Non-pigmented ciliary epithelial cell (primary cell): ENCODE measurements at regions not wholly inside any gene's neighbourhood (a gene's known extent, or its start where the extent isn't known, plus 50 kb on each side); places are given as distances from the start of the nearest gene placed in this dataset.

Experiments
- DNase-seq: peaks from one replicate; pipeline ENCODE4 v3.0.0-alpha.2; 2010; ENCODE audit warnings: low read depth

DNA sequence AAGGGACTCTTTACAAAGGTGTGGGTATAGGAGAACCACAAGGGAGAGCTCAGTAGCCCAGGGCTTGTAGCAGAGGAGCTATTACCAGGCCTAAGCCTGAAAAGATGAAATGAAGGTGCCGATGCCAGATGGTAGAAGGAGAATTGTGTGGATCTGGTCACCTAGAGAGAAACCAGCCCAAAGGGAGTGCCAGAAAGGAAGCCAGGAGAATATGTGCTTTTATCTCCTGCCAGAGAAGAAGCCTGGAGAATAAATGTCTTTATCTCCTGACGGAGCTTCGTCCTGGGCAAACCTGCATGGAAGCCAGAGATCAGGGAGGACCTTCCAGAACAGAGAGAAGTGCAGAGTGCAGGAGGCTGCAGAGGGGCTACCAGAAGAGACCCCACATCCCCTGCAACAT is 142.6 kb downstream of the MED10 start:
- DNase-seq: no peak

DNA sequence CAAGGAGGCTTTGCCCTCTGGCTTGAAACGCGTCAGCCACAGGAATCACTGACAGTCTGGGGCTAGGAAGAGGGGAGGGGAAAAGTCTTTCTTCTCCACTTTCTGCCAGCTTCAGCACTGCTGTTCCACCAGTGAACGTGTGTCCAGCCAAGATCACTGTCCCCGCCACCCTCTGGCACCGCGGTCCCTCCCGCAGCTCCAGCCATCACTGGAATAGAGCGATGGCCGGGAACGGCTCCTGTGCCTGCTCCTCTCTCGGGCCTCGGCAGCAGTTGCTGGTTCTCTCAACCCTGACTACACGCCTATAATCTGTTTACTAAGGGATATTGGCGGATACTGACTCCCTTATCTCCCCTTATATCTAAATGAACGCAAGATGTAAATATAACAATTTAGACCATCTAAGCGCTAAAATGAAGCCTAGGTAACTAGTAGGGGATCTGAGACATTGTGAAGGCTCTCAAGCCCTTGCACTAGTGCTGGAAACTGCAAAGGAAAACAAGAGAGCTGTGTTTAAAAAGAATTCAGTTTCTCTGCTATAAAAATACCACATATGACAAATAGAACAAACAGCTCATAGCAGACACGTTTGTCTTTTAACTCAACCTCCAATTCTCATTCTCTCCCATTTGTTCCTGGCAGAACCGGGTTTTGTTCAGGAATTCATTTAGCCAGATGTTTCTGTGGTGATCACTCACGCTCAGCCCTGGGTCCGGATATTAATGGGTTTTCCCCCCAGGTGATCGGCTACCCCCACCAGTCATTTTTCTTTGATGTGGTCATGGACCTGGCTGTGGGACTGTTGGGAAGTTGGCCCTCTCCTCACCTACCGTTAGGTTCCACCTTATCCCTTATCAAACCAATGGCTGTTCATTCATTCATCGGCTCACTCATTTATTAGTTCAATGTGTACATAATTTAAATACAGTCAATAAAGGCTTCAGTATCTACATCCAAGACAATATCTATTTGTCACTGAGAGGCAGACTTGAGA is 149.8 kb downstream of the MED10 start:
- no peak for DNase-seq

DNA sequence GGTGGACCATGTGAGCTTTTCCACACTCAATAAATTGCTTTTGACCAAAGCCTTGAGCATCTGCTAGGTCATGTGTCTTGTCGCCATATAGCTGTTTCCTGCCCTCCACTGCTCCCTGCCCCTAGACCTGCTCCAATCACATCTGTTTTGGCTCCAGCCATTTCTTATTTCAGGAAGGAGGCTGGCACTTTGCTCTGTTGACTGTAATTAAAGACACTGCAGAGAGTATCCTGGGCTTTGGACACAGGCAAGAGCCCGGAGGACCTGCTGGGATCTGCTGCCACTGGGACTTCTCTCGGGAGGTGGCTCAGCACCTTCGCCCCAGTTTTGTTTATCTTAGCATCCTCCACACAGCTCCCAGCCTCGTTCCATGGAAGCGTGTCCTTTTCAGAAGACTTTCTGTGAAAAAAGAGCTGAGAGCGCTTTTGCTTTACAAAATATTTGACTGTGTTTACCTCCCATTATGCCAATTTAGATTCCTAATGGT is 153.2 kb downstream of the MED10 start:
- DNase-seq: no peak

DNA sequence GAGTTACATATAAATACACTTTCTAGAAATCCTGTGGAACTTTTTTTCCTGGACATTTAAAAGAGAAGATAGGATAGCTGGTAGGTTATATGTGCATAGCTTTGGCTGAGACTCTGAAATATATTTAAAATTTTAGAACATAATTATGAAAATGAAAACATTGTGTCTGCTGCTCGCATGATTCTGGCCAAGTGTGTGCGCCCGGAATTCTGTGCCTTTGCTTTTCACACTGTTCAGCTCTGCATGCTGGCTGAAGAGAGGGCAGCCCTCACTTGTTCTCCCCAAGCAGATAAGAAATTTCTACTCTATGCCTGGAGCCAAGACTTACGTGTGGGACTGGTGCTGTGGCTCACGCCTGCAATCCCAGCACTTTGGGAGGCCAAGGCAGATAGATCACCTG is 153.9 kb downstream of the MED10 start:
- DNase-seq: no peak

DNA sequence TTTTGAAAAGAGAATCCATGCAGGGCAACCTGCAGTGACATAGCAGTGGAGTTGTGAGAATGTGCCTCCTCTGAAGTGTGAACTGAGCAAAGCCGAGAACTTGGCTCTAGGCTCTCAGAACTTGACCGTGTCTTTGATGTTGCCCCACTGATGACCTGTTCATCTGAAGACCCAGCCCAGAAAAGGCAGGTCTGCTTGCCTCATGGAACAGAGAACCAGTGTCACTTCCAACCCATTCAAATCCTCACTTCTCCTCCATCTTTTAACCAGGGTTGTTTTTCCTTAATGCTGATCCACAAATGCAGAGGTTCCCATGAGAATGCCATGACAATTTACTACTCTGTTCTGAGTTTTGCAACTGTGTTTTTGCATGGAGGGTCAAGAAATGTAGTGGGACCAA is 155.4 kb downstream of the MED10 start:
- DNase-seq: no peak

DNA sequence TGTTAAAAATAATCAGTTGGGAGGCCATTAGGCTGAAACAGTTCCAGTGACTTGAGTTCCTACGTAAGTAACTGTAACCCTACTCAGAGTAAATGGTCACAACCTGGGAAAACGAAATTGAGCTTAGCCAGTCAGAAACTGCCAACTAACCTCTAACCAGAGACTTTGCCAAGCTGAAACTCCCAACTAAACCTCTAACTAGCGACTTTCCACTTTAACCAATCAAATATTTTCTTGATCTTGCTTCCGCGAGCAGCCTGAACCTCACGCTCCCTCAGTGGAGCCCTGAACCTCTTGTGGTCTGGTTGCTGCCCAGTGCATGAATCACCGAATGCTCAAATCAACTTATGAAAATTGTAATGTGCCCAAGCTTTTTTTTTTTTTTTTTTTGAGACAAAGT is 156.2 kb downstream of the MED10 start:
- DNase-seq: no peak

DNA sequence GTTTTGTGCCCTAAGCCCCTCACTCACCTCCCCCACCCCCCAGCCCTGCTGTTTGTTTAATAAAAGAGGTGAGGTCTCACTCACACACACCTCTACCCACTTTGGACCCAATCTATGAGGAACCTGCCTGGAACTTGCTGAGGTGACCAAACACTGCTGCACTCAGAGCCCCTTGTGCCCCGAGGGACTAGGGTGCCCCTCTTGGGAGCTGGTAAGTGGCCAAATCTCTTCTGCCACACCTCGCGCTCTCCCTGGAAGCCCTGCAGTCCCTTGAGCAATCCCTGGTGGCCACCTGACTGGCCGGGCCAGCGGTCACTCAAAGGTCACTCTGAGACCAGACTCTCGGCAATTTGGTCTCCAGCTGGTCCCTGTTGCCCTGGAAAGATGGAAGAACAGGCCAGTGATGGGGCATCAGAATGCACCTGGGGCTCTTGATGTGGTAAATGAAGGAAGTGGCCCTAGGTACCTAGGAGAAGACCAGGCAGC is 157.2 kb downstream of the MED10 start:
- DNase-seq: no peak

DNA sequence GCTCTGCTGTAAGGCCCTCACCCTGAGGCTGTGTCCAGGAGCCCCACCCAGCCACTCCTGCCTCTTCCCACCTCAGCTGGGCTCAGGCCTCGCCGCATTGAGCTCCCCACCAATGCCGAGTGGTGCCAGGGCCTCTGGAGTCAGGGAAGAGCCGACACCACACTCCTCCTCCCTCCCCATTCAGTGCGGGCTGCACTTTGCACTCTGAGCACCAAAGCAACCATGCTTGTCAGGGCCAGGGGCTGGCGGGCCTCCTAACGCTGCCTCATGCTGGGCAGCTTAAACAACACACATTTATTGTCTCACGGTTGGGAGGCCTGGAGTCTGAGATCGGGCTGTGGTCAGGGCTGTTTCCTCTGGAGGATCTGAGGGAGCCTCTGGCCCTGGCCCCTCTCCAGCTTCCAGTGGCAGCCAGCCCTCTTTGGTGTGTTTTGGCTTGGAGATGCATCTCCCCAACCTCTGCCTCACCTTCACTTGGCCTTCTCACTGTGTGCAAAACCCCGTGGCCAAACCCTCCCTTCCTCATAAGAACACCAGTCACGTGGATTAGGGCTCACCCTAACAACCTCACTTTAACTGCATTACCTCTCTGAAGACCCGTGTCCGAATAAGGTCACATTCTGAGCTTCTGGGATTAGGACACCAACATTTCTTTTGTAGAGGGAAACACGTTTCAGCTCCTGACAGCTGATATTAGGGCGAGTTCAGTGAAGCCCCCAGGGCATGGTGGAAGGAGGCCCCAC is 157.8 kb downstream of the MED10 start:
- no peak for DNase-seq

DNA sequence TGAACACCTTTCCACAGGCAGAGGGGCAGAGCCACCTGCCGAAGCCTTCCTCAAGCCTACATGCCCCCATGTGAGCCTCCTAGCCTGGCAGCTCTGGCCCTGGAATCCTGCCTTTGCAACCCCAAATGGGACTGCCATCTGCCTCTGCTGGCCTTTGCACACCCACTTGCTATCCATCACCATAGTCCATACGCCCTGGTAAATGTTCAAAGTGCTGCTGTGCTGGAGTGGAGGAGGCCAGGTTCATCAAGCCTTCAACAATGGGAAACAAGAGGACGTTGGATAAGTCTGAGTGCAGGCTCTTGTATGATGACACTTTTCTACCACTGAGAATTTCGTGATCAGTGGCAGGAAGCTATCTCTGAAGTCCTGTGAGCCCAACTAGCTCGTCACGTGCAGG is 159.8 kb downstream of the MED10 start:
- no peak for DNase-seq

DNA sequence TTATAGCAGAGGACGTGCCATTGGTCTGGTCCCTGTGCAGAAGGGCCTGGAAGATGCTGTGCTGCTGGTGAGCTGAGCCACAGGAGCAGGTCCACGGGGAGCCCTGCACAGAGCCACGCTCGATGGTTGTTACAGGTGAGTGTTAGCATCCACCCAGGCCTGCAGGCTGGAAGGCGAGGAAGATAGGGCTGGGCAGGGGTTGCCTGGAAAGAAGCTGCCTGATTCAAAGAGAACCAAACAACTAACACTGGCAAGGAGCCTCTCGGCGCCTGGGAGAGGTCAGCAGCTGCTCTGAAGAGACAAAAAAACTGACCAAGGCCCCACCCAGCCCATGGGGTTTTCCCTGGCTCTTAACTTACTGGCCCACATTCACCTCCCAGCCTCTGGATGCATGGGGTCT is 160.2 kb downstream of the MED10 start:
- DNase-seq: no peak

DNA sequence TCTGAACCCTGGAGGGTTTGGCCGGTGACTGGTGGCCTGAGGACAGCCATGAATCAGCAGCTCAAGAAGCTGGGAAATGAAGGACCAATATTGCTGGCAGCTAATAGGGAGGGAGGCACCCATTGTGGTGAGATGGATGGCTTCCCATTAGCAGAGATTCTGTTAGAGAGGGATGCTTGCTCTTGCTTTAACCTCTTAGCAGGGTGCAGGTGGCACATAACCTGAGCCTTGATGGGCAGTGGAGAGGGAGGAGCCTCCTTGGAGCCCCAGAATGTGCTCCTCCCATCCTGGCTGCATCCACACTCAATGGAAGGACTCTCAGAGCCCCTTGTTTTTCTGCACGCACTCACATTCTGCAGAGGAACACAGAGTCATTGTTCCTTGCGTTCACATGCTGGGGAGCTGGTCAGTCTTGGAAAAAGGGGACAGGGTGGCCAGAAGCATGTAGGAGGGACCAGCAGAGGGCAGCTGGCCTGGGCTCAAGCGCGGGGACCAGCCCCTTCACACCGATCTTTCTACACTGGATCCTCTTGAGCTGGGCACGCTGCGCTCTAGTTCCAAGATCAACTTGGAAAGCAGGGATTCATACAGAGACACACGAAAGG is 161.8 kb downstream of the MED10 start:
- no peak for DNase-seq

DNA sequence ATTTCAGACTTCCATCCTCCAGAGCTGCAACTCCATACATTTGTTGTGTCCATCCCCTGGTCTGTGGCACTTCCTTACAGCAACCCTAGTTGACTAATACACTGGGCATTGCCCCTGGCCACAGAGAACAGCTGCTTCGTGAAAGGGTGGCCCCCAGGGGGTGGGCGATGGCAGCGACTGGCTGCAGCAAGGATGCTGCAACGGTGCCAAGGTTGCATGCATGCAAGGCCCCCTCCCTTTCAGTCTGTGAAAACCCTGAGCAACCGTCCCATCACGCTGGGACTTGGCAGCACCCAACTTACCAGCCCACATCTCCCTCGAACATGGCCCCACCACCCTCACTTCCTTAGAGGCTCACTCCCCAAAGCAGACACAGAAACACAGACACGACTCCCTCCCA is 162.5 kb downstream of the MED10 start:
- no peak for DNase-seq

DNA sequence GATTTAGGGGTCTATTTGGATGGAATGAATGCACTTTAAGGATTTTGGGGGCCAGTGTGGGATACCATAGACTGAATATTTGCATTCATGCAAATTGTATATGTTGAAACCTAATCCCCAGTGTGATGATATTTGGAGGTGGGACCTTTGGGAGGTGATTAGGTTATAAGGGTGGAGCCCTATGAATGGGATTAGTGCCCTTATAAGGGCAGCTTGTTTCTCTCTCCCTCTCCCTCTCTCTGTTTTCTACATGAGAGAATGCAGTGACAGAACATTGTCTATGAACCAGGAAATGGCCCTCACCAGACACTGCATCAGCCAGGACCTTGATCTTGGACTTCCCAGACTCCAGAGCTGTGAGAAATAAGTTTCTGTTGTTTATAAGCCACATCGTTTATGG is 166.1 kb downstream of the MED10 start:
- no peak for DNase-seq

DNA sequence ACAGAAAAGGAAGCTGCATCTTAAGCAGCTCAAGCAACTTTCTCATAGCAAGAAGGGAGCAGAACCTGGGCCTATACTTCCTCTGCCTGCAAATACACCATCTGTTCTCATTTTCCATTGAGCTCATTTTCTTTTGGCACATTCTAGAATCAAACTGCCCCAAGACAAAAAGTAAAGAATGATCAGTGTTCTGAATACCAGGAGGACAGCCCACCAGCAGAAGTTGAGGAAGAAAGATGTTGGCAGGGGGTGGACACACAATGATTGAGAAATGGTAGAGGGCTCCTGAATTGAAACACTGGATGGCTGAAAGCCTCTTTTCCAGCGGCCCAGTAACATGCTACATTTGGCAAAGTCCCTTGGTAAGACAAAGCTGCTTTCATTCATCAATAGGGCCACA is 171.8 kb downstream of the MED10 start:
- no peak for DNase-seq

DNA sequence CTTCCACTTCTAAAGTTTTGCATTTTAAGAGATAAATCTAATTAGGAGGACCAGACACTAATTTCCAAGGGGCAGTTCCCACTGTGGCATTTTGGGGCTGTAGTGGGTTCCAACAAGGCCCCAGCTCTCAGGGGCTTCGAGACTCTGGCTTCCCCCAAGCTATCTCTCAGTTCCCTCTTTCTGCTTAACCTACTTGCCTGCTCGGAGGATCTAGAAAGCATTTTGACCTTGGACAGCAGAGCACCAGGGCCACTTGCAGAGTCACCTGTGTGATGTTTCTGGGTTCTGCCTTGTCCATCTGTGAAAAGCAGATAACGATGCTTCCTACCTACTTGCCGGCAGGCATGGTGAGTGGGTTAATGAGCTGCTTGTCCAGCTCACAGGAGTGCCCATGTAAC is 175.4 kb downstream of the MED10 start:
- no peak for DNase-seq

DNA sequence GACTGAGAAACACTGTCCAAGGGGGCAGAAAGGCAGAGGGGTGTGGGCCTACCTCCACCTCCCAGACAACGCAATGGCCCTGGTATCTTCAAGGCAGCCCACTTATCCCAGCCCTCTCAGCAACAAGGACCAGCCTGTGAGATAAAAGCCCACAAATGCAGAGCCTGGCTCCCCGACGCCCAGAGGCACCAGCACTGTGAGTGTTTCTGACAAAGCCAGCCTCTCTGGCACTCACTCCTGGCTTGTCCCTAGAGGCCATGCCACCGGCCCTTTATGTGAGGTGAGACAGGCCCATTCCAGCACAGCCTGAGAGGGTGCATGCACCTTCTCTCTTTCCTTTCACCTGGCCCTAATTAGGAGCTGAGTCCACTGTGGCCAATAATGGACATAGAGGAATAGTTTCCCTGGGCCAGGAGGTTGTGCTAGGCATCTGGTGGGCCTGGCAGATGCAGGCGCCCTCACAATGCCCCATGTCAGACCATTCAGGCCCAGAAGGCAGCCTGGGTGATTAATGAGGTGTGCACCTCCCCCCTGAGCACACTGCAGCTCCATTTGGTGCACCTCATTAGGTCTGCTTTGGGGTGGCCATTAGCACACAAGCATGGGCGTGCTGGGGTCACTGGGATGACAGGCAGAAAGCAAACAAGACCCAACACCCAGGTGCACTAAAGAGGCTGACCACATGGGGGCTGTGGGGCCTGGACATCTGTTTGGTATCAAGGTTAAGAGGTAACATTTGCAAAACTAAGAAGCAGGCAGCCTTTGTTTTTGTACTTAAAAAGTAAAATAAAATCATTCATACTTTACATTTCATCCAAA is 176.0 kb downstream of the MED10 start:
- DNase-seq: no peak

DNA sequence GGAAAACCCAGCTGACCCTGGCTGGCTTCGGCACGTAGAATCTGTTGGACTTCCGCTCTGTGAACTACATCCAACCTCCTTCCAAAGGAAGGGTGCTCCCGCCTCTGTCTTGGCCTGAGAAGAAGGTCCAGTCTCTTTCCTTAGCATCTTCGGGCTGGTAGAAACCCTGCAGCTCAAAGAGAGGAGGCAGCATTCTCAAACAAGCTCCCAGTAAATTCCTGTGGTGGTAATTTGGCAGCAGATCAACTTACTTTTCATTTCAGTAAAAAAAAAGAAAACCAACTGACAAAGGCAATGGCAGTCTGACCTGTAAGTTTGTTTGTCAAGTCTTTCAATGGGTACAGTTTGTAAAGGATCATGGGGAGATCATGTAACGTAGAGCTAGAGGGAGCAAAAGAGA is 176.7 kb downstream of the MED10 start:
- no peak for DNase-seq

DNA sequence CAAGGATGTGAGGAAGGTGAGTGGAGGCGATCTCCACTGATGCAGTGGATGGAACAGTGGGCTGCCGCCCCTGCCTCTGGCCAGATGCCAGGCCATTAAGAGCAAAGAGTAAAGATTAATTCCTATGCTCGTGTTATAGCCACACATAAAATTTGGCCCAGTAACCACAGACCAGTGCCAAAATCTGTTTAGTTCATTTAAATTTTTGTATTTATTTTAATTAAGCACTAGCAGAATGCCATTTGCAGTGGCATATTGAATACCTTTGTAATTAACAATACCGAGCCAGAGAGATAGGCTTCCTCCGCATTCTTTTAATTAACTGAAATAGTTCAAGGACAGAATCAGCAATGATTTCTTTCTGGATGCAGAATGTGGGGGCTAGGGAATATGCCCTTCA is 179.8 kb downstream of the MED10 start:
- no peak for DNase-seq

DNA sequence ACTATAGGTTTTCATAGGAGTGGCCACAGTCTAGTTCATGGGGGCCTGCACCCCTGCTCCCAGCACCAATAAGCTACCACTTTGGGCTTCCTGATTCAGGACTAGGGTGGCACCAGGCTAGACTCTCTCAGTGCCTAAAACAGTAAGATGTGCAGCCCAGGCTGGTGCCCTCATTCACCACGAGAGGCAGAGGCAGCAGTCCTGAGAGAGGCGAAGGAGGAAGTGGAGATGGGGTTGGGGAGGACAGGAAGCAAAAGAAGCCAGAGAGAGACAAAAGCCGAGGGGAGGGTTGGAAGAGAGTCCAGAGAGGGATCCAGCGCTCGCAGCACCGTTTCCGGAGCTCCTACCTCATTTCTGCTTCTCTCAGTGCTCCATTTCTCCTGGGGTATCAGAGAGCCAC is 180.9 kb downstream of the MED10 start:
- no peak for DNase-seq

DNA sequence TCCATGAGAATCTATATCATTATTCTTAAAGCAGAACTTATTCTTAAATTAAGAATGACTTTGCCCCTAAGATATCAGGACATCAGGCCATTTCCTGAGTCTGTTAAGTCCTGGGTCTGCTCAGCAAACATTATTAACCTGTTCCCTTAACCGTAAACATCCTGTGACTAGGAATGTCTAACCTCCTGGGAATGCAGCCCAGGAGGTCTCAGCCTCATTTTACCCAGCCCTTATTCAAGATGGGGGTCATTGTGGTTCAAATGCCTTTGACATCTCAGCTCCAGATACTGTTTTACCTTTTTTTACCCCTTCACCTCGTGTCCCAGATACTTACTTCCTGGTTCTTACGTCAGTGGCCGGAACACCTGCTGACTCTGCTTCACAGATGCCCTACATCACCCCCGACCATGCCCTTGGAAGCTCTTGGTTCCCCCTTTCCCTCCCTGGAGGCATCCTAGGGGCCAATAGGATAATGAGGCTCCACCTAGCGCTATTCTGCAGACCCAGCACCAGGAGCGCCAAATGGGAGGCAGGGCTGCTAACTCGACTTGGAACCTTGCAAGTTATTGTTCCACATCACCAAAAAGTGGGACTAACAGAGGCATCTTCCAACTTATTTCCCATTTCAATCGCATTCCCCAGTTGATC is 182.5 kb downstream of the MED10 start:
- DNase-seq: no peak

DNA sequence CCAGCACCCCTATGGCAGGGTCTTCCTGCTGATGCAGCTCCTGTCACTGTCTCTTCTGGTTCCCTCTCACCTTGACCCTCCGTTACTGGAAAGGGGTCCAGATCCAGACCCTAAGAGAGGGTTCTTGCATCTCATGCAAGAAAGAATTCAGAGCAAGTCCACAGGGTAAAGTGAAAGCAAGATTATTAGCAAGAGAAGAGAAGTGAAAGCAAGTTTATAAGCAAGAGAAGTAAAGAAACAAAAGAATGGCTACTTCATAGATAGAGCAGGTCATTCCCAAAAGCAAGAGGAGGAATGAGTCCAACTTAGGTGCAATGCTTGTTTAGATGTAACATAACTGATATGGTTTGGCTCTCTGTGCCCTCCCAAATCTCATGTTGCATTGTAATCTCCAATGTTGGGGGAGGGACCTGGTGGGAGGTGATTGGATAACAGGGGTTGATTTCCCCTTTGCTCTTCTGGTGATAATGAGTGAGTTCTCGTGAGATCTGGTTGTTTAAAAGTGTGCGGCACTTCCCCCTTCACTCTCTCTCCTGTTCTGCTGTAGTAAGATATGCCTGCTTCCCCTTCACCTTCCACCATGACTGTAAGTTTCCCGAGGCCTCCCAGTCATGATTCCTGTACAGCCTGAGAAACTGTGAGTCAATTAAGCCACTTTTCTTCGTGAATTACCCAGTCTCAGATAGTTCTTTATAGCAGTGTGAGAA is 183.3 kb downstream of the MED10 start:
- DNase-seq: no peak
